Left lung (tissue), 4 donors: ENCODE measurements at regions not wholly inside any gene's neighbourhood (a gene's known extent, or its start where the extent isn't known, plus 50 kb on each side); places are given as distances from the start of the nearest gene placed in this dataset.
"Not testable (repeated sequence)": the region's sequence is repeated elsewhere in the genome, so short reads cannot be mapped to it uniquely, and the experiment has no call there.

Experiments
- ATAC-seq: fragments of 200-7000 bp; cut with Tn5 transposase; one replicate; pipeline ENCODE4 v1.9.1; 2020; ENCODE audit warnings: moderate library complexity
- DNase-seq, 4 donors: peaks; one replicate each; pipeline ENCODE4 v3.0.0-alpha.2; 2013 to 2020
- H3K27ac ChIP-seq, 2 donors: fragments of 200-600 bp; sonication (generic) in 1 of 2; one replicate each; pipeline versions ENCODE4 v1.5.0 to v1.8.0; 2020 to 2021
- H3K27me3 ChIP-seq, 2 donors: fragments of 200-600 bp; sonication (generic) in 1 of 2; one replicate each; pipeline versions ENCODE4 v1.5.0 to v1.8.0; 2020 to 2021
- H3K36me3 ChIP-seq, 2 donors: fragments of 200-600 bp; sonication (generic) in 1 of 2; one replicate each; pipeline versions ENCODE4 v1.5.0 to v1.8.0; 2020 to 2021
- H3K4me1 ChIP-seq, 2 donors: fragments of 200-600 bp; one replicate each; pipeline ENCODE4 v1.8.0; 2021
- H3K4me3 ChIP-seq, 2 donors: fragments of 200-600 bp; sonication (generic) in 1 of 2; one replicate each; pipeline versions ENCODE4 v1.5.0 to v1.8.0; 2020 to 2021; ENCODE audit warnings: mild to moderate bottlenecking in 1 of 2
- H3K9me3 ChIP-seq, 2 donors: fragments of 200-600 bp; sonication (generic) in 1 of 2; one replicate each; pipeline versions ENCODE4 v1.5.0 to v1.8.0; 2020 to 2021
- CTCF ChIP-seq, 2 donors: fragments of 200-600 bp; sonication (generic) in 1 of 2; IDR thresholded peaks; one replicate each; pipeline versions ENCODE4 v1.5.0 to v1.8.0; 2021; ENCODE audit warnings: antibody characterized with exemption in 2 of 2
- intact Hi-C, 2 donors: fragments of 100-400 bp; cut with DNase I; formaldehyde crosslinking; loops; one replicate each; pipeline versions ENCODE4 v1.11.2 to v1.14.2; 2022
- donor health status: DM: no; HTN: yes; CAD: no.
- donor health status: DM: no; HTN: no; CAD: no.

GRCh38 chr16:66175058-66175457 is 191.4 kb upstream of the CDH5 start:
- Histone ChIP-seq H3K9me3 (peaks cover 0 to 8% of the 10 kb centered on the region in 2 donors), H3K27me3 (no peaks in the 10 kb centered on the region), H3K27ac (no peak overlapping the region), H3K36me3 (no peaks in the 10 kb centered on the region), H3K4me1 (no peaks in the 10 kb centered on the region), H3K4me3 (no peak overlapping the region)
- DNase-seq (no peak), ATAC-seq (no peak)
- TF ChIP-seq CTCF (IDR thresholded peaks at IDR 0.05), result no peak
- intact Hi-C loops, result no loop called here

- intact Hi-C loops, H3K27ac ChIP-seq, H3K9me3 ChIP-seq, H3K27me3 ChIP-seq, H3K4me1 ChIP-seq, DNase-seq, H3K36me3 ChIP-seq, ATAC-seq, H3K4me3 ChIP-seq: not testable (repeated sequence)
Observed at GRCh38 chr16:66173796-66174195, 192.7 kb upstream of the CDH5 start.

- H3K4me3 ChIP-seq, intact Hi-C loops: not testable (repeated sequence)
Observed at GRCh38 chr16:66173181-66173580, 193.3 kb upstream of the CDH5 start.

GRCh38 chr16:66172463-66172862 is 194.0 kb upstream of the CDH5 start:
- intact Hi-C loops, result no loop called here
- Histone ChIP-seq H3K27ac (no peak overlapping the region), H3K4me1 (no peaks in the 10 kb centered on the region), H3K36me3 (no peaks in the 10 kb centered on the region), H3K9me3 (no peaks in the 10 kb centered on the region), H3K27me3 (no peaks in the 10 kb centered on the region), H3K4me3 (no peak overlapping the region)
- TF ChIP-seq CTCF (IDR thresholded peaks at IDR 0.05), result no peak
- DNase-seq (no peak), ATAC-seq (no peak)

More at GRCh38 chr16:66173181-66173580, 193.3 kb upstream of the CDH5 start:
- not testable (repeated sequence) for ATAC-seq, DNase-seq, H3K27ac ChIP-seq, H3K9me3 ChIP-seq, H3K36me3 ChIP-seq, H3K27me3 ChIP-seq, H3K4me1 ChIP-seq

- H3K27me3 ChIP-seq, result no peaks in the 10 kb centered on the region
- no peak overlapping the region for H3K4me3 ChIP-seq
- H3K36me3 ChIP-seq, result no peaks in the 10 kb centered on the region
- intact Hi-C loops, result no loop called here
- no peak for TF ChIP-seq CTCF (IDR thresholded peaks at IDR 0.05)
- ATAC-seq (no peak), DNase-seq (no peak)
- H3K4me1 ChIP-seq, result peaks cover 0 to 2% of the 10 kb centered on the region in 2 donors
- no peak overlapping the region for H3K27ac ChIP-seq
- no peaks in the 10 kb centered on the region for H3K9me3 ChIP-seq
Observed at GRCh38 chr16:66171578-66171977, 194.9 kb upstream of the CDH5 start.

GRCh38 chr16:66170989-66171388 is 195.5 kb upstream of the CDH5 start:
- no peaks in the 10 kb centered on the region for H3K27me3 ChIP-seq
- peaks cover 0 to 6% of the 10 kb centered on the region in 2 donors for H3K4me1 ChIP-seq
- no peaks in the 10 kb centered on the region for H3K9me3 ChIP-seq
- no peak overlapping the region for H3K4me3 ChIP-seq
- no peak for TF ChIP-seq CTCF (IDR thresholded peaks at IDR 0.05)
- intact Hi-C loops, result no loop called here
- H3K36me3 ChIP-seq, result no peaks in the 10 kb centered on the region
- ATAC-seq (no peak), DNase-seq (no peak)
- H3K27ac ChIP-seq, result no peak overlapping the region
